ENCODE measurements at regions not wholly inside any gene's neighbourhood (a gene's known extent, or its start where the extent isn't known, plus 50 kb on each side); places are given as distances from the start of the nearest gene placed in this dataset.
"Not testable (repeated sequence)": the region's sequence is repeated elsewhere in the genome, so short reads cannot be mapped to it uniquely, and the experiment has no call there.

- DNase-seq: not testable (repeated sequence)
These were observed 309.1 kb upstream of the FRG1 start for GRCh38 chr4:189631568-189631916.

DNA sequence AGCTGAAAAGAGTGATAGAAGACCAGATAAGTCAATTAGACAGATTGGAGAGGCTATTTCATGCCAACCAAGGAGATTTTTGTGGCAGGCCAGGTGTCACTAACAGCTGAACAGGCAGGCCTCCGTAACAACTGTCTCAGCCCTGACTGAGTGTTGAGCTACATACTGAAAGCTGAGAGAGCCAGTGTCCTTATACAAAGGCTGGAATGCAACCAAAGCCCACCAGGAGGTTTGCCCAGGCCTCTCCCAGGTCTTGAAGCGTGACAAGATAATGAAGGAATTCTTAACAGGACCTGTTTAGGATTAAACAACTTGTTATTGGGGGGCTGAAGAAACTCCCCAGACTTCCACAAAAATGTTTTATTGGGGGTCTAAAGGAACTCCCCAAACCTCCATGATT lies 290.2 kb upstream of the FRG1 start:
- not testable (repeated sequence) for DNase-seq

- DNase-seq: not testable (repeated sequence)
These were observed 287.5 kb upstream of the FRG1 start for GRCh38 chr4:189653130-189653653.

DNA sequence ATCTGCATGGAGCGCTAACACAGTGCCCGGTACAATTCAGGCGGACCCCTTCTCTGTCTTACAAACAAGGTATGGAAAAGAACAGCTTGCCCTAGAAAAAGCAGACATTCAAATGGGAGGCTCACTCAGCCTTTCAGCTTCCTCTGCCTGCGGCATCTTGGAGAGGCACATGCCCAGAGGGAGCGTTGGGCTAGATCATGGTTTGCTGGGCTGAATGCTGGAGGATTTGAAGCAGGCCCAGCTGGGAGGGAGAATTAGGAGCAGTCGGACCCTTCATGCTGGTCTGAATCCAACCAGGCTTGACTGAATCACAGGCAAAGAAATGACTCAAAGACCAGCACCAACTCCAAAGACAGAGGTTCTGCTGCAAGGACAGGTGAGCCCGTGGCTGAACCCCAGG lies 286.7 kb upstream of the FRG1 start:
- not testable (repeated sequence) for DNase-seq

GRCh38 chr4:189654396-189654795 lies 286.3 kb upstream of the FRG1 start:
- not testable (repeated sequence) for DNase-seq

GRCh38 chr4:189655817-189656216 lies 284.9 kb upstream of the FRG1 start:
- DNase-seq: not testable (repeated sequence)

DNA sequence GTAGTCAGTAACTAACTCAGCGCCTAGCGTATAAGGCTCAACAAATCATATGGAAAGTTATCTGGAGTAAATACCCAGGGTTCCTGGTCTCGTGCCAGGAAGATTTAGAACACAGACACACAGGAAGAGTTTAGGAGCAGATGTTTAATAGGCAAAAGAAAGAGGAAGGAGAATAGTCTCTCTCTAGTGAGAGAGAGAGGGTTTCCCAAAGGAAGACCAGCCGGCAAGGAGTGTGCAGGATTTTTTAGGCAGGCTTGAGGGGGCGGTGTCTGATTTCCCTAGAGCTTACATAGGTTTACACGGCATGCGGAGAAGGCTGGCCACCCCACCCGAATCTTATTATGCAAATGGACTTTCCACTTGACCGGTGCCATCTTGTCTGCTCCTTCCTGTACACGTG lies 284.0 kb upstream of the FRG1 start:
- no peak for DNase-seq

DNA sequence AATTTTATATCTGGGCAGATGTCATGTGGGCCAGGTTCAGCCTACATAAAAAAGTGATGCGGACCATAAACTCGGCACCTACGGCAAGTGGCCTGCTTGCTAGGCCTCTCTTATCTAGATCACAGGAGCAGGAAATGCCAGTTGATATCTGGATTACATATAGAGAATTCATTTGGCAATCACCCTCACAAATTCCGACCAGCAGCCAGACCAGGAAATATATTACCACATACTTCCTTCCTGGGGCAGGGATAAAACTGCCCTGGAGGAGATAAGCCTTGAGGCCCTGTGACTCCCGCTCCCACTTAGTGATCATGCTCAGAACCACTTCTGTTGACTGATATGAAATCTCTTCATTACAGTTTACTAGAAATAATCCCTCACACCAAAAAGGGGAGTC lies 282.4 kb upstream of the FRG1 start:
- DNase-seq: not testable (repeated sequence)

GRCh38 chr4:189658831-189659230 lies 281.8 kb upstream of the FRG1 start:
- DNase-seq: not testable (repeated sequence)

- no peak for DNase-seq
These were observed 281.4 kb upstream of the FRG1 start for GRCh38 chr4:189659287-189659686.

- no peak for DNase-seq
These were observed 279.8 kb upstream of the FRG1 start for GRCh38 chr4:189660722-189661360.

DNA sequence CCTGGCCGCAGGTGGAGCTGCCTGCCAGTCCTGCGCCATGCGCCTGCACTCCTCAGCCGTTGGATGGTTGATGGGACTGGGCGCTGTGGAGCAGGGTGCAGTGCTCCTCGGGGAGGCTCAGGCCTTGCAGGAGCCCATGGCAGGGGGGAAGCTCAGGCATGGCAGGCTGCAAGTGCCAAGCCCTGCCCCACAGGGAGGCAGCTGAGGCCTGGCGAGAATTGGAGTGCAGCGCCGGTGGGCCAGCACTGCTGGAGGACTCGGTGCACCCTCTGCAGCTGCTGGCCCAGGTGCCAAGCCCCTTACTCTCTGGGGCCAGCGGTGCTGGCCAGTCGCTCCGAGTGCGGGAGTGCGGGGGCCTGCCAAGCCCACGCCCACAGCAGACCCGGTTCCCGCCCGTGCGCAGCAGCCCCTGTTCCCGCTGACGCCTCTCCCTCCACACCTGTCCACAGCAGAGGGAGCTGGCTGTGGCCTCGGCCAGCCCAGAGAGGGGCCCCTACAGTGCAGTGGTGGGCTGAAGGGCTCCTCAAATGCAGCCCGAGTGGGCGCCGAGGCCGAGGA lies 275.9 kb upstream of the FRG1 start:
- DNase-seq: no peak

- DNase-seq: not testable (repeated sequence)
These were observed 274.9 kb upstream of the FRG1 start for GRCh38 chr4:189665712-189666305.

DNA sequence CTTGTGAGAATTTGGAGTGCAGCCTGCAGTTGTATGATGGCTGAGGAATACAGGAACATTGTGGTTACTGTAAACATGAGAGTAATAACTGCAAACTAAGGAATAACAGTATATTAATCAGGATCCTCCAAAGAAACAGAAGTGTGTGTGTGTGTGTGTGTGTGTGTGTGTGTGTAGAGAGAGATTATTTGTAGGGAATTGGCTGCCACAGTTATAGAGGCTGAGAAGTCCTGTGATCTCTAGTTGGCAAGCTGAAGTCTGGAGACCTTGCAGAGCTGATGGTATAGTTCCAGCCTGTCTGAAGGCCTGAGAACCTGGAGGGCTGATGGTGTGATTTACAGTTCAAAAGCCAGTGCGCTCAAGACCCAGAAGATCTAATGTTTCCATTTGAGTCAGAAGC lies 273.3 kb upstream of the FRG1 start:
- DNase-seq: not testable (repeated sequence)

DNA sequence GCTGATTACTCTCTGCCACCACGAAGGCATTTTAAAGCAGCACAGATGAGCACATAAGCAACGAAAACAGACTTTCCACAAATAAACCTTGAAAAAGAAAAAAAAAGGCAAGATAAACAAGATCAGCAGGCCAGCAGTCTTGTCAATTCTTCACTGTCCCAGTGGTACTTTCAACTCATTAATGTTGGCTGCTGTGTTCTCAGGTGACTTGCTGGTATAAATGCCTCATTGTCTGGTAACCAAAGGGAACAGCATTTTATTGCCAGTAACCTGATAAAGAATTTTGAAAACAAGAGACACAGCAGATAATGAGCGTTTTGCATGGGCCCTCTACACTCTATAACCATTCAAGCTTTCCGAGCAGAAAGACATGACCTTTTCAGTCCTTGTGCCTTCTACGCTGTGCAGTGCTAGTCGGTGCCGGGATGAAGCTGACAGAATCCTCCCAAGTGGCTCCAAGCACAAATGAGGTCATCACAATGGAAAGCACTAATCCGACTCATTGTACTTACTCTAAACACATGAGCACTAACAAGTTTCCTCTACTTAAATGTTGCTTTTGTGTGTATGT lies 242.9 kb upstream of the FRG1 start:
- not testable (repeated sequence) for DNase-seq

GRCh38 chr4:189703000-189703399 lies 237.7 kb upstream of the FRG1 start:
- not testable (repeated sequence) for DNase-seq

DNA sequence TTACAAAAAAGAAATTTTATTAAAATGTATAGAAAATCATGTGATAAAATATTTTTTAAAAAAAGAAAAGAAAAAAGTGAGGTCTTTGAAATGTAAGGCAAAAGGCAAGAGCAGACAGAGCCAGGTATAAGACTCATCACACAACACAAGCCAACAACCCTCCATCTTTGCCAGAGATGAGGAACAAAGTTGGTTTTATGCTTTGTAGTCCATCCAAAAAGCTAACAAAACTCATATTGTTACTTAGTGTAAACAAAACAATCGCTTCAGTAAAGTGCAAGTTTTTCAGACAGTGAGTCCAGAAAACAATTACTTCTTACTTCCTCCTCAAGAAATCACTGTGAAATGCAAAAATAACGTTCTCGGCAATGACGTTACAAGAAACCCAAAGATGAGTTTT lies 233.9 kb upstream of the FRG1 start:
- DNase-seq: not testable (repeated sequence)

GRCh38 chr4:189707227-189707626 lies 233.4 kb upstream of the FRG1 start:
- not testable (repeated sequence) for DNase-seq

- not testable (repeated sequence) for DNase-seq
These were observed 228.7 kb upstream of the FRG1 start for GRCh38 chr4:189711956-189712355.

DNA sequence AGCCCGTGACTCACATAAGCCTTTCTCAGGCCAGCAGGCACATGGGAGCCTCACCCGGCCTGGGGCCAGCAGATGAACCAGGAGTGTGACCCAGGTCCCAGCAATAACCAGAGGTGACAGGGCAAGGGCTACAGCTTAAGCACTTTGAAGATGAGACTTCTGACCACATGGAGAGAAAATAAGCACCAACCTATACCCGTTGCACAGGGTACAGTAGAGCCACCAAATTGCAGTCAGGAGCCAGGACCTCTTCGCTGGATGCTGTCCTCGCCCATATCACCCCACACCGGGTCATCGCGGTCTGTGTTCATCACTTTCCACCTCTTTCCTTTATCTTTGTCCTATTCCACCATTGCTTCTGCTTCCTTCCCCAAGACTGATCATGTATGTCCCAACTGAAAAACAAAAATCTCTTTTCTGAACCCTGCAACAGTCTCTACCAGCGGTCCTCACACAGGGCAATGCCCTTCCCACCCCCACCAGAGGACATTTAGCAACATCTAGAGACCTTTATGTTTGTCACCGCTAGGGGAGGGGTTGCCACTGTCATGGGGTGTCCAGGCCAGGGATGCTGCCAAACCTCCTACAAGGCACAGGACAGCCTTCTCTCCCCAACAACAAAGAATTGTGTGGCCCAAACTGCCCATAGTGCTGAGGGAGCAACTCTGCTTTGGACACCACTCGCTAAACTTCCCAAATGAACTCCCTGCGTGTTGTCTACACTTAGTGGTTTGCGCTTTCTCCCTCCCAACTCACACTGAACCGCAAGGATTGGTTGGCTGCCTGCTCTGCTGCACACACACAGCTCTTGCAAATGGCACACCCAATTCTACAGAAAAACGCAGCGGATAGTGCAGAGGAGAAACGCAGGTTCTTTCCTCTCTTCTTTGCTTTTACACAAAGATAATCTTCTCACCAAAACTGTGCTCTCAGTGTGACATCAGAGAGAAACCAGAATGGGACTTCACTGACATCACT lies 219.4 kb upstream of the FRG1 start:
- DNase-seq: not testable (repeated sequence)

GRCh38 chr4:189722324-189723003 lies 218.2 kb upstream of the FRG1 start:
- not testable (repeated sequence) for DNase-seq

Data from effector CD8-positive, alpha-beta T cell (primary cell).